Mesenchymal stem cell (in vitro differentiated cells and primary cell): ENCODE measurements at regions not wholly inside any gene's neighbourhood (a gene's known extent, or its start where the extent isn't known, plus 50 kb on each side); places are given as distances from the start of the nearest gene placed in this dataset.

Source experiments
- DNase-seq: peaks from one replicate; pipeline ENCODE4 v3.0.0-alpha.2; 2013
- H2AFZ ChIP-seq: one replicate; pipeline ENCODE4 v1.6.1; 2013; ENCODE audit warnings: low read depth, mild to moderate bottlenecking, control low read depth, inconsistent platforms, low read length, moderate library complexity
- H2AK5ac ChIP-seq: 2 replicates; pipeline ENCODE4 v1.6.1; 2013; ENCODE audit warnings: low read length, moderate library complexity, mild to moderate bottlenecking, inconsistent platforms; ENCODE audit not compliant: severe bottlenecking
- H2BK120ac ChIP-seq: one replicate; pipeline ENCODE4 v1.6.1; 2013; ENCODE audit warnings: low read depth, mild to moderate bottlenecking, inconsistent platforms, low read length, moderate library complexity
- H2BK12ac ChIP-seq, 2 experiments: one replicate each; pipeline ENCODE4 v1.6.1; 2013; ENCODE audit warnings: inconsistent platforms in 2 of 2, low read length in 2 of 2, mild to moderate bottlenecking in 2 of 2, moderate library complexity in 2 of 2, control low read depth in 1 of 2
- H2BK15ac ChIP-seq: one replicate; pipeline ENCODE4 v1.6.1; 2013; ENCODE audit warnings: mild to moderate bottlenecking, low read depth, inconsistent platforms; ENCODE audit not compliant: poor library complexity, severe bottlenecking
- H2BK5ac ChIP-seq: 2 replicates; pipeline ENCODE4 v1.6.1; 2013; ENCODE audit warnings: low read depth, mild to moderate bottlenecking, low read length, control low read depth, inconsistent platforms; ENCODE audit not compliant: poor library complexity, severe bottlenecking
- H3K14ac ChIP-seq, 2 experiments: one replicate each; pipeline ENCODE4 v1.6.1; 2013; ENCODE audit warnings: inconsistent platforms in 2 of 2, low read length in 2 of 2, control low read depth in 1 of 2, mild to moderate bottlenecking in 1 of 2, moderate library complexity in 1 of 2
- H3K18ac ChIP-seq, 2 experiments: one replicate each; pipeline ENCODE4 v1.6.1; 2013; ENCODE audit warnings: inconsistent platforms in 2 of 2, low read length in 2 of 2, control low read depth in 1 of 2, low read depth in 1 of 2, mild to moderate bottlenecking in 1 of 2
- H3K23ac ChIP-seq, 2 experiments: one replicate each; pipeline ENCODE4 v1.6.1; 2013; ENCODE audit warnings: inconsistent platforms in 2 of 2, low read length in 2 of 2, mild to moderate bottlenecking in 2 of 2, moderate library complexity in 2 of 2, control low read depth in 1 of 2
- H3K27ac ChIP-seq: 2 replicates; pipeline ENCODE4 v1.5.1; 2013; ENCODE audit warnings: mild to moderate bottlenecking, moderate library complexity, low read length, control low read depth, inconsistent platforms; ENCODE audit not compliant: poor library complexity, severe bottlenecking
- H3K27me3 ChIP-seq, 2 experiments: 2 replicates each; pipeline versions ENCODE4 v1.6.1 to v1.7.0; 2013; ENCODE audit warnings: low read length in 2 of 2, mild to moderate bottlenecking in 2 of 2, moderate library complexity in 2 of 2, control low read depth in 1 of 2, inconsistent platforms in 1 of 2; ENCODE audit not compliant: control insufficient read depth in 1 of 2, insufficient read depth in 1 of 2
- H3K36me3 ChIP-seq, 2 experiments: 2 replicates each; pipeline versions ENCODE4 v1.6.1 to v1.7.0; 2013; ENCODE audit warnings: low read length in 2 of 2, control low read depth in 1 of 2, inconsistent platforms in 1 of 2, low read depth in 1 of 2, mild to moderate bottlenecking in 1 of 2; ENCODE audit not compliant: insufficient read depth in 2 of 2, control insufficient read depth in 1 of 2
- H3K4ac ChIP-seq, 2 experiments: one replicate each; pipeline ENCODE4 v1.6.1; 2013; ENCODE audit warnings: inconsistent platforms in 2 of 2, low read length in 2 of 2, mild to moderate bottlenecking in 2 of 2, moderate library complexity in 2 of 2, control low read depth in 1 of 2, low read depth in 1 of 2
- H3K4me1 ChIP-seq: 2 replicates; pipeline ENCODE4 v1.6.1; 2013; ENCODE audit warnings: low read depth, low read length, control low read depth; ENCODE audit not compliant: control insufficient read depth, insufficient read depth
- H3K4me2 ChIP-seq: 2 replicates; pipeline ENCODE4 v1.6.1; 2013; ENCODE audit warnings: low read length, mild to moderate bottlenecking, inconsistent platforms; ENCODE audit not compliant: poor library complexity, severe bottlenecking
- H3K4me3 ChIP-seq, 2 experiments: 2 replicates each; pipeline versions ENCODE4 v1.5.1 to v1.7.0; 2013; ENCODE audit warnings: low read length in 2 of 2, mild to moderate bottlenecking in 2 of 2, control low read depth in 1 of 2, low read depth in 1 of 2; ENCODE audit not compliant: insufficient read depth in 1 of 2
- H3K79me1 ChIP-seq: replicated peaks from 2 replicates; pipeline ENCODE4 v1.6.1; 2013; ENCODE audit warnings: mild to moderate bottlenecking, control low read depth, low read length, inconsistent platforms; ENCODE audit not compliant: poor library complexity, severe bottlenecking
- H3K9ac ChIP-seq: 2 replicates; pipeline ENCODE4 v1.7.0; 2013; ENCODE audit warnings: mild to moderate bottlenecking, low read length, moderate library complexity
- H3K9me3 ChIP-seq: 2 replicates; pipeline ENCODE4 v1.7.0; 2013; ENCODE audit warnings: mild to moderate bottlenecking, low read length; ENCODE audit not compliant: control insufficient read depth
- H4K8ac ChIP-seq: one replicate; pipeline ENCODE4 v1.6.1; 2013; ENCODE audit warnings: inconsistent platforms, mild to moderate bottlenecking, low read length, moderate library complexity
- H4K91ac ChIP-seq: one replicate; pipeline ENCODE4 v1.6.1; 2013; ENCODE audit warnings: mild to moderate bottlenecking, low read length, inconsistent platforms
- WGBS: methylation state at CpG from one replicate; pipeline ENCODE4 v1.1.7; 2013; ENCODE audit warnings: mixed read lengths; 5-methylcytosine and 5-hydroxymethylcytosine counted together

GRCh38 chr2:9144046-9144445 lies 62.6 kb upstream of the ASAP2 start:
- peaks cover 0 to 3% of the 10 kb centered on the region in 2 experiments for H3K36me3 ChIP-seq
- H3K4ac ChIP-seq = no peak overlapping the region
- H3K18ac ChIP-seq = no peak overlapping the region
- H2BK12ac ChIP-seq = peak overlapping the region in 1 of 2 experiments; percentile 55
- no peak overlapping the region for H2BK5ac ChIP-seq
- no peak overlapping the region for H3K23ac ChIP-seq
- no peak overlapping the region for H2BK15ac ChIP-seq
- no peak overlapping the region for H3K14ac ChIP-seq
- no peaks in the 10 kb centered on the region for H3K27me3 ChIP-seq
- H3K9ac ChIP-seq = no peak overlapping the region
- no peak overlapping the region for H4K91ac ChIP-seq
- DNase-seq = peak; percentile 22
- no peak overlapping the region for H3K4me2 ChIP-seq
- WGBS = 95% methylated on average over 1 of the region's 1 CpG
- H3K4me1 ChIP-seq = peaks cover 14% of the 10 kb centered on the region
- no peaks in the 10 kb centered on the region for H3K9me3 ChIP-seq
- H4K8ac ChIP-seq = no peak overlapping the region
- no peak overlapping the region for H2BK120ac ChIP-seq
- no peaks in the 10 kb centered on the region for H3K79me1 ChIP-seq
- no peak overlapping the region for H2AK5ac ChIP-seq
- no peak overlapping the region for H3K27ac ChIP-seq
- no peak overlapping the region for H3K4me3 ChIP-seq
- no peak overlapping the region for H2AFZ ChIP-seq

GRCh38 chr2:9143264-9143815 lies 63.3 kb upstream of the ASAP2 start:
- Histone ChIP-seq H4K8ac (peak overlapping the region; percentile 69), H3K23ac (peak overlapping the region in 1 of 2 experiments; percentile 51), H3K9me3 (no peaks in the 10 kb centered on the region), H2BK15ac (peak overlapping the region; percentile 89), H2AK5ac (peak overlapping the region; percentile 27), H3K4me3 (peak overlapping the region in 1 of 2 experiments; percentile 48), H3K4me1 (peaks cover 19% of the 10 kb centered on the region), H2BK5ac (no peak overlapping the region), H4K91ac (peak overlapping the region; percentile 54), H3K4ac (peak overlapping the region in 1 of 2 experiments; percentile 68), H3K36me3 (no peaks in the 10 kb centered on the region), H3K14ac (no peak overlapping the region), H2AFZ (no peak overlapping the region), H3K27me3 (no peaks in the 10 kb centered on the region), H3K27ac (no peak overlapping the region), H2BK120ac (peak overlapping the region; percentile 73), H3K79me1 (no peaks in the 10 kb centered on the region), H2BK12ac (peak overlapping the region; percentile 81 to 96), H3K4me2 (peak overlapping the region; percentile 36), H3K9ac (peak overlapping the region; percentile 68), H3K18ac (peak overlapping the region; percentile 52 to 69)
- WGBS = 82% methylated on average over 11 of the region's 11 CpGs
- peak; percentile 13 for DNase-seq

- WGBS = 4% methylated on average over 36 of the region's 40 CpGs
- Histone ChIP-seq H3K23ac (peak overlapping the region in 1 of 2 experiments; percentile 51), H3K9ac (peak overlapping the region; percentile 75), H2AFZ (no peak overlapping the region), H4K8ac (peak overlapping the region; percentile 45), H3K4me1 (peaks cover 19% of the 10 kb centered on the region), H3K27me3 (no peaks in the 10 kb centered on the region), H2BK5ac (no peak overlapping the region), H2BK120ac (no peak overlapping the region), H4K91ac (no peak overlapping the region), H3K4me2 (peak overlapping the region; percentile 36), H3K18ac (peak overlapping the region; percentile 52 to 69), H2BK15ac (peak overlapping the region; percentile 68), H3K4ac (peak overlapping the region; percentile 50 to 55), H2BK12ac (peak overlapping the region; percentile 81 to 96), H3K4me3 (peak overlapping the region in 1 of 2 experiments; percentile 48), H2AK5ac (no peak overlapping the region), H3K36me3 (no peaks in the 10 kb centered on the region), H3K27ac (no peak overlapping the region), H3K9me3 (no peaks in the 10 kb centered on the region), H3K14ac (no peak overlapping the region), H3K79me1 (no peaks in the 10 kb centered on the region)
- peak; percentile 87 for DNase-seq
Measured at GRCh38 chr2:9142551-9143263, 63.9 kb upstream of the ASAP2 start.

GRCh38 chr2:9141706-9142460 lies 64.7 kb upstream of the ASAP2 start:
- H3K27me3 ChIP-seq = peaks cover 0 to 4% of the 10 kb centered on the region in 2 experiments
- H3K36me3 ChIP-seq = no peaks in the 10 kb centered on the region
- peaks cover 20% of the 10 kb centered on the region for H3K4me1 ChIP-seq
- H4K91ac ChIP-seq = no peak overlapping the region
- H2BK120ac ChIP-seq = no peak overlapping the region
- H3K4ac ChIP-seq = no peak overlapping the region
- H3K9ac ChIP-seq = peak overlapping the region; percentile 75
- H3K79me1 ChIP-seq = no peaks in the 10 kb centered on the region
- DNase-seq = no peak
- no peak overlapping the region for H2BK15ac ChIP-seq
- H4K8ac ChIP-seq = no peak overlapping the region
- H2AFZ ChIP-seq = no peak overlapping the region
- no peak overlapping the region for H2AK5ac ChIP-seq
- no peak overlapping the region for H3K27ac ChIP-seq
- H3K23ac ChIP-seq = no peak overlapping the region
- no peak overlapping the region for H3K14ac ChIP-seq
- H2BK5ac ChIP-seq = no peak overlapping the region
- H2BK12ac ChIP-seq = peak overlapping the region in 1 of 2 experiments; percentile 29
- H3K9me3 ChIP-seq = no peaks in the 10 kb centered on the region
- H3K4me2 ChIP-seq = no peak overlapping the region
- H3K18ac ChIP-seq = no peak overlapping the region
- 92% methylated on average over 12 of the region's 15 CpGs for WGBS
- H3K4me3 ChIP-seq = no peak overlapping the region
